SK-N-SH (cell line): ENCODE measurements at regions not wholly inside any gene's neighbourhood (a gene's known extent, or its start where the extent isn't known, plus 50 kb on each side); places are given as distances from the start of the nearest gene placed in this dataset.
A peak's percentile ranks its signal among the peaks of the same experiment; 100 is the strongest.

ENCODE experiments used
- CTCF ChIA-PET: fragments of 300-600, 350-600 bp; formaldehyde crosslinking; extraction: SDS; loops from one replicate; lab custom pipeline; 2021; lab: Yijun Ruan, JAX
- POLR2A ChIA-PET: fragments of 350-600 bp; sonication (Branson Sonifier 250); formaldehyde crosslinking; extraction: SDS; loops from one replicate; lab custom pipeline; 2020; ENCODE audit warnings: antibody characterized with exemption, inconsistent platforms; lab: Yijun Ruan, JAX
- DNase-seq: peaks from one replicate; pipeline ENCODE4 v3.0.0; 2012
- H2AFZ ChIP-seq: fragments of 200-600 bp; sonication (generic); 2 replicates; pipeline ENCODE4 v1.8.1; 2016; ENCODE audit warnings: antibody characterized with exemption, mild to moderate bottlenecking, low read depth
- H3F3A ChIP-seq: fragments of 200-600 bp; sonication (generic); replicated peaks from 2 replicates; pipeline ENCODE3; 2016; ENCODE audit warnings: antibody characterized with exemption, mild to moderate bottlenecking; ENCODE audit not compliant: insufficient read depth
- H3K27ac ChIP-seq, 2 experiments: fragments of 200-500 bp in 1 of 2; fragments of 200-600 bp in 1 of 2; sonication (Bioruptor generic) in 1 of 2; sonication (generic), shearing (Covaris generic) in 1 of 2; 2 replicates each; pipeline versions ENCODE4 v1.5.1 to v1.6.1; 2014 to 2016; ENCODE audit warnings: low read depth in 2 of 2, inconsistent platforms in 1 of 2, low read length in 1 of 2, mild to moderate bottlenecking in 1 of 2, mixed read lengths in 1 of 2
- H3K27me3 ChIP-seq: fragments of 200-600 bp; sonication (generic), shearing (Covaris generic); 2 replicates; pipeline ENCODE4 v1.6.1; 2016; ENCODE audit warnings: mixed run types; ENCODE audit not compliant: insufficient read depth
- H3K36me3 ChIP-seq, 2 experiments: fragments of 200-500 bp in 1 of 2; fragments of 200-600 bp in 1 of 2; sonication (Bioruptor generic) in 1 of 2; sonication (generic) in 1 of 2; replicated peaks in 1 of 2; 2 replicates each; pipeline versions ENCODE3 to v1.5.1; 2014 to 2016; ENCODE audit warnings: low read length in 1 of 2, mild to moderate bottlenecking in 1 of 2; ENCODE audit not compliant: insufficient read depth in 2 of 2, control insufficient read depth in 1 of 2
- H3K4me1 ChIP-seq, 2 experiments: fragments of 200-500 bp in 1 of 2; fragments of 200-600 bp in 1 of 2; sonication (Bioruptor generic) in 1 of 2; sonication (generic), shearing (Covaris generic) in 1 of 2; 2 replicates each; pipeline versions ENCODE4 v1.5.1 to v1.6.1; 2014 to 2016; ENCODE audit warnings: low read depth in 1 of 2, low read length in 1 of 2, mixed run types in 1 of 2; ENCODE audit not compliant: insufficient read depth in 2 of 2, control insufficient read depth in 1 of 2
- H3K4me2 ChIP-seq: fragments of 200-600 bp; sonication (generic), shearing (Covaris generic); 2 replicates; pipeline ENCODE4 v1.6.1; 2017; ENCODE audit warnings: mixed run types
- H3K4me3 ChIP-seq, 2 experiments: fragments of 200-500 bp in 1 of 2; fragments of 200-600 bp in 1 of 2; sonication (Bioruptor generic) in 1 of 2; sonication (generic), shearing (Covaris generic) in 1 of 2; 2 replicates each; pipeline versions ENCODE4 v1.5.1 to v1.8.1; 2014 to 2016; ENCODE audit warnings: low read depth in 2 of 2, inconsistent platforms in 1 of 2, low read length in 1 of 2, mild to moderate bottlenecking in 1 of 2, mixed read lengths in 1 of 2, moderate library complexity in 1 of 2
- H3K79me2 ChIP-seq: fragments of 200-600 bp; sonication (generic); 2 replicates; pipeline ENCODE4 v1.8.1; 2017; ENCODE audit warnings: mild to moderate bottlenecking; ENCODE audit not compliant: insufficient read depth
- H3K9ac ChIP-seq: fragments of 200-600 bp; sonication (generic); 2 replicates; pipeline ENCODE4 v1.6.1; 2017; ENCODE audit warnings: mixed run types
- H3K9me2 ChIP-seq: fragments of 200-600 bp; sonication (generic); 2 replicates; pipeline ENCODE4 v1.6.1; 2017; ENCODE audit warnings: mixed run types
- H3K9me3 ChIP-seq: fragments of 200-600 bp; sonication (generic); 2 replicates; pipeline ENCODE4 v1.6.1; 2017; ENCODE audit warnings: mixed run types, mild to moderate bottlenecking, moderate library complexity
- H4K20me1 ChIP-seq: fragments of 200-600 bp; sonication (generic); 2 replicates; pipeline ENCODE4 v1.6.1; 2017; ENCODE audit warnings: mild to moderate bottlenecking, mixed run types; ENCODE audit not compliant: insufficient read depth
- CHD2 ChIP-seq: fragments of 150-350 bp; IDR thresholded peaks from 2 replicates; pipeline ENCODE4 v1.6.1; 2018; ENCODE audit warnings: low read length; ENCODE audit not compliant: partially characterized antibody
- CTCF ChIP-seq: fragments of 200-600 bp; sonication (generic); IDR thresholded peaks from 2 replicates; pipeline ENCODE4 v1.6.1; 2017; ENCODE audit warnings: antibody characterized with exemption, mild to moderate bottlenecking, moderate library complexity
- EZH2phosphoT487 ChIP-seq: fragments of 200-600 bp; sonication (generic); IDR thresholded peaks from 2 replicates; pipeline ENCODE4 v1.6.1; 2017; ENCODE audit warnings: low read depth, mixed run types, mild to moderate bottlenecking, antibody characterized with exemption, moderate library complexity, borderline replicate concordance
- FOSL2 ChIP-seq: IDR thresholded peaks from 2 replicates; pipeline ENCODE4 v1.4.0; 2012; ENCODE audit warnings: low read depth, mild to moderate bottlenecking, moderate library complexity, borderline replicate concordance
- FOXJ3 ChIP-seq: sonication (generic); formaldehyde crosslinking; IDR thresholded peaks from 2 replicates; pipeline ENCODE4 v1.5.1; 2020; ENCODE audit warnings: mild to moderate bottlenecking, missing genetic modification reagents
- GABPA ChIP-seq: IDR thresholded peaks from 2 replicates; pipeline ENCODE4 v1.4.0; 2012; ENCODE audit warnings: low read depth, mild to moderate bottlenecking
- JUND ChIP-seq: IDR thresholded peaks from 2 replicates; pipeline ENCODE4 v1.4.0; 2012
- MAX ChIP-seq: IDR thresholded peaks from 2 replicates; pipeline ENCODE4 v1.4.0; 2012; ENCODE audit warnings: low read depth
- NFIC ChIP-seq: IDR thresholded peaks from 2 replicates; pipeline ENCODE4 v1.4.0; 2012; ENCODE audit warnings: borderline replicate concordance
- NRF1 ChIP-seq: IDR thresholded peaks from 2 replicates; pipeline ENCODE4 v1.6.1; 2012; ENCODE audit warnings: low read depth, mild to moderate bottlenecking, low read length
- PBX3 ChIP-seq: IDR thresholded peaks from 2 replicates; pipeline ENCODE4; 2012
- POLR2AphosphoS5 ChIP-seq: IDR thresholded peaks from 2 replicates; pipeline ENCODE4 v1.6.1; 2012; ENCODE audit warnings: low read depth, low read length
- RAD21 ChIP-seq: IDR thresholded peaks from 2 replicates; pipeline ENCODE4 v1.6.1; 2012; ENCODE audit warnings: mild to moderate bottlenecking, low read length
- RCOR1 ChIP-seq: fragments of 150-350 bp; IDR thresholded peaks from 2 replicates; pipeline ENCODE4 v1.6.1; 2017; ENCODE audit warnings: antibody characterized with exemption, low read length
- REST ChIP-seq: IDR thresholded peaks from 2 replicates; pipeline ENCODE4 v1.6.1; 2012; ENCODE audit warnings: mild to moderate bottlenecking, low read depth, low read length, moderate library complexity
- SIN3A ChIP-seq: IDR thresholded peaks from 2 replicates; pipeline ENCODE4 v1.6.1; 2012; ENCODE audit warnings: low read depth, mild to moderate bottlenecking, low read length, moderate library complexity, borderline replicate concordance
- SMC3 ChIP-seq: IDR thresholded peaks from 2 replicates; pipeline ENCODE4 v1.6.1; 2012; ENCODE audit warnings: low read depth, low read length, improper control_type of control experiment
- TCF12 ChIP-seq: IDR thresholded peaks from 2 replicates; pipeline ENCODE4 v1.4.0; 2012
- TEAD4 ChIP-seq: IDR thresholded peaks from 2 replicates; pipeline ENCODE4 v1.4.0; 2012; ENCODE audit warnings: mild to moderate bottlenecking, borderline replicate concordance; ENCODE audit not compliant: insufficient read depth
- ZBTB33 ChIP-seq: IDR thresholded peaks from 2 replicates; pipeline ENCODE4 v1.4.0; 2012; ENCODE audit warnings: low read depth, borderline replicate concordance
- WGBS: methylation state at CpG from one replicate; pipeline ENCODE4 v1.1.6; 2017; ENCODE audit warnings: low lambda C conversion rate; 5-methylcytosine and 5-hydroxymethylcytosine counted together

GRCh38 chr2:138255670-138256069 lies 245.9 kb upstream of the SPOPL start (continued):
- no peak for TF ChIP-seq ZBTB33

GRCh38 chr2:138267161-138267901 lies 234.2 kb upstream of the SPOPL start:
- Histone ChIP-seq H3K27ac (peak overlapping the region; percentile 82), H3K4me3 (no peak overlapping the region), H3K9ac (peak overlapping the region; percentile 28; the same call in 1 of the 2 replicates), H3K27me3 (no peaks in the 10 kb centered on the region), H3F3A (peaks cover 15% of the 10 kb centered on the region), H3K9me3 (0 out of 2 replicates have a peak, but pooled peaks cover 4% of the 10 kb centered on the region), H4K20me1 (no peaks in the 10 kb centered on the region), H2AFZ (peak overlapping the region; percentile 39; the same call in 1 of the 2 replicates), H3K4me2 (peak overlapping the region; percentile 61), H3K79me2 (no peaks in the 10 kb centered on the region), H3K36me3 (no peaks in the 10 kb centered on the region), H3K9me2 (no peaks in the 10 kb centered on the region), H3K4me1 (peaks cover 7 to 21% of the 10 kb centered on the region in 2 experiments; a peak in 3 of 4 replicates)
- POLR2A ChIA-PET, result no interaction called here
- 74% methylated on average over 4 of the region's 4 CpGs for WGBS
- DNase-seq, result no peak
- CTCF ChIA-PET, result no interaction called here
- TF ChIP-seq SIN3A (no peak), PBX3 (peak; percentile 81), RAD21 (no peak), NFIC (peak; percentile 86; the same call in 1 of the 2 replicates), REST (no peak), CTCF (no peak), CHD2 (no peak), RCOR1 (no peak), MAX (peak; percentile 24; the same call in 1 of the 2 replicates), FOXJ3 (no peak), TCF12 (peak; percentile 83), ZBTB33 (no peak), POLR2AphosphoS5 (peak; percentile 31; the same call in 1 of the 2 replicates), JUND (peak; percentile 99), NRF1 (no peak), SMC3 (no peak), GABPA (no peak), TEAD4 (peak; percentile 90), EZH2phosphoT487 (no peak), FOSL2 (peak; percentile 95)
